ENCODE measurements at regions not wholly inside any gene's neighbourhood (a gene's known extent, or its start where the extent isn't known, plus 50 kb on each side); places are given as distances from the start of the nearest gene placed in this dataset.

DNA sequence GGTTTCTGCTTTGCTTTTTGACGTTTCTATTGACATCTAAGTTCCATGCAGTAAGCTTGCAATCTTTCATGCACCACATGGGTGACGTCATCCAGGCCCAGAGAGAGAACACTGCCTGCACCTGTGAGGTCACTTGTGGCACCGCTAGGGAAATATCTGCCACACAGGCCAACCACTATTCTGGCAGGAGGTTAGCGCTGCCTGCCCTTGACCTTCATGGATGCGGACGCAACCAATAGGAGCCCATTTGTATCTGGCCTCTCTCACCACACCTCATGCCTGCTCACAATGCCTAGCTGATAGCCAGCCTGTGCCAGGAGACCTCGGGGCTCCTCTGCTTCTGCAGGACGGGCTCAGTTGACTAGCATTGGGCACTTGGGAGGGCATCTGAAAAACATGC is 55.8 kb upstream of the PRR23E start:
- no peak for DNase-seq

DNA sequence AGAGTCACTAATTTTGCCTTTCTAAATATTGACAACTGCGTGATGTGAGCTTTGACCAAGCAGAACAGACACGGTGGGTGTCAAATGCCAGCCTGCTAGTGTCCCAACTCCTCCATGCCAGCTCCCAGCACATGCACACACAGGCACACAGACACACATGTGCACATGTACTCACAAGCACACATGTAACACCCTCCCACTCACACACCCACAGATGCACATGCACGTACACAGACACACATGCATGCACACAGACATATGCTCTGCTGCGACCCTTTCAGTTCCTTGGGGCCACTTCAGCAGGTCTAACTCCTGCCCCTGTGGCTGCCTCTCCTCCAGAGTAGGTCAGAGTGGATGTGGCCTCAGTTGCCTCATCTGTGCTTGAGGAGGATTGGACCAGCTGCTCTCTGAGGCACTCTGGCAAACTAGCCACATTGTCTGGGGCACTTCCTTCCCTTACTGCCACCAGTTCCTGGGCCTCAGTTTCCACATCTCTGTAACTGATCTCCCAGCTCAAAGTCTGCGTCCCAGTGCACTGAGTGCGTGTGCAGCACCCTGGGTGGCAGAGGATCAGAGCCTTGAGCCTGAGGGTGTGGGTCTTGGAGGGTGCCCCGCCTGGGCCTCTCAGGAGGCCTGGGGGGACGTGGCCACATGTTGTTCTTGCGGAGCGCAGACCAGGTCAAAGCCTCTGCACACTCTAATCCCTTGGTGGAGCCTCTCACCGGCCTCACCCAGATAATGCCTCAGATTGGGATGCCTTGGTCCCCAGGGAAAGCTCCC is 55.0 kb upstream of the PRR23E start:
- DNase-seq, result no peak

DNA sequence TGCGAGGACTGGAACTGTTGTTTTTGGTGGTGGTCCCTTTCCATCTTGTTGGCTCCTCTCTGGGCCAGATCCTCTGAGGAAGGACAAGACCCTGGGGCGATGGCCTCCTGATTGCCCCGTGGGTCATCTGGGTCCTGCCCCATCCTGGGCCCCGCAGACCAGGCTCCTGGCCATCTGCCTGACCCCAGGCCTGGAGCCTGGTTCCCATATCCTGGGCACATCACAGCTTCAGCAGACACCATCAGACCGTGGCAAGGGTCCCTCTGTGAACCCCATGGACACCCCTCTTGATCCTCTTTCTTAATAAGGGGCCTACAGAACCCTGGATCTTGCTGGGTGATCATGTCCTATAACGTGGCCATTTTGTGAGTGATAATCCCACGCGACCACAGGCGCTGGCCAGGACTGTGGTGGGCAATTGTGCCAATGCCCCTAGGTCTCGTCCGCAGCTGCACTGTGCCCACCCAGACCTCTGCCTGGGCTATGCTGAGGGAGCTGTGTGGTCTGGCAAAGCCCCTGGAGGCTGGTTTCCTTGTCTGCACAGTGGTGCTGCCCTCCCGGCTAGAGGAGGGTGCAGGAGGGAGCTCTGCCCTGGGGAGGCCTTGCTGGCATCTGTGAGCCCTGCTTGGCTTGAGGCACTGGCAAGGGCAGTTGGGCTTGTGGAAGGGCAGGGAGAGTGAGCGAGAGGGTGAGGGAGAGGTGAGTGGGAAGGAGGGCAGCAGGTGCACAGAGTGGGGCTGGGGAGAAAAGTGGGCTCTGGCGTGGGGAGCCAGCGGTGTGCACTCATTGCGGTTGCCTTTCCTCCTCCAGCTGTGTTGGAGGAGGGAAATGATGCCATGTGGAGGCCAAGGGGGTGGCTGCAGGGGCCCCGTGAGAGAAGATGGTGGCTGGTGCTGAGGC is 53.1 kb upstream of the PRR23E start:
- no peak for DNase-seq

DNA sequence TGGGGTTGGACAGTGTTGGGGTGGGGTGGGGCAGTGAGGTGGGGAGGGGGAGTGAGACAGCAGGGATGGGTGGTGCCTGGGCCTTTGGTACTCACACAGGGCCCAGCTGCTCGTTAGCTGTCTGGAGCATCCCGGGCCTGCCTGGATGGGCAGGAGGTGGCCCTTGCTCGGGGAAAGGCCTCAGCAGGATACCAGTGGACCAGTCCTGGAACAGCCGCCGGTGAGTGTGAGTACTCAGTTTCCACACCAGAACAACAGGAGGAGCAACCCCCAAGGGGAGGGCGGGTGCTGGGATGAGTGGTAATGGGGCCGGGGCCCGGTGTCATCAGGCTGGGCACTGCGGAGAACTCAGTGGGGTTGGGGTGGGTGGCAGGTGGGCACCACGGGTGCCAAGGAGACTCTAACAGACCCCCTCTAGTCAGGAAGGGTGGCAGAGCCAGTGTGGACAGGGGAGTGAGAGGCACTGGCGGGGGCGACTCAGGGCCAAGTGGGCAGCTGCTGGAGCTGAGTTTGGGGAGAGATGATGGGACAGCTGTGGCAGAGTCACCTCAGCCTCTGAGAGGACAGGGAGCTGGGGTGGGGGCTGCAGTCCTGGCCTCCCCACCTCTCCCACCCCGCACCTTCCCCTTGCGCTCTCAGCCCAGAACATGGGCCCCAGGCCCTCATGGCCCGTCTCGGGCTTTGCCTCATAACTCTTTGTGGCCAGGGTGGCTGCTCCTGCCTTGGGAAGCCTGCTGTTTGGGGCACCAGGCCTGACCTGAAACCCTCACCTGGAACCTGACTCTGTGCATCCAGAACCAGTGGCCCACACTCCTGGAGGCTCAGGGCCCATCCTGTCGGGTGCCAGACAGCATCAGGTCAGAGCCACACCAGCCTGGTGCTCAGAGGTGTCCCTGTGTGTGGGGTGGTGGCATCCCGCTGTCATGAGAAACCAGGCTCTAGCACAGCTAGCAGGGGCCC is 52.1 kb upstream of the PRR23E start:
- DNase-seq, result no peak

DNA sequence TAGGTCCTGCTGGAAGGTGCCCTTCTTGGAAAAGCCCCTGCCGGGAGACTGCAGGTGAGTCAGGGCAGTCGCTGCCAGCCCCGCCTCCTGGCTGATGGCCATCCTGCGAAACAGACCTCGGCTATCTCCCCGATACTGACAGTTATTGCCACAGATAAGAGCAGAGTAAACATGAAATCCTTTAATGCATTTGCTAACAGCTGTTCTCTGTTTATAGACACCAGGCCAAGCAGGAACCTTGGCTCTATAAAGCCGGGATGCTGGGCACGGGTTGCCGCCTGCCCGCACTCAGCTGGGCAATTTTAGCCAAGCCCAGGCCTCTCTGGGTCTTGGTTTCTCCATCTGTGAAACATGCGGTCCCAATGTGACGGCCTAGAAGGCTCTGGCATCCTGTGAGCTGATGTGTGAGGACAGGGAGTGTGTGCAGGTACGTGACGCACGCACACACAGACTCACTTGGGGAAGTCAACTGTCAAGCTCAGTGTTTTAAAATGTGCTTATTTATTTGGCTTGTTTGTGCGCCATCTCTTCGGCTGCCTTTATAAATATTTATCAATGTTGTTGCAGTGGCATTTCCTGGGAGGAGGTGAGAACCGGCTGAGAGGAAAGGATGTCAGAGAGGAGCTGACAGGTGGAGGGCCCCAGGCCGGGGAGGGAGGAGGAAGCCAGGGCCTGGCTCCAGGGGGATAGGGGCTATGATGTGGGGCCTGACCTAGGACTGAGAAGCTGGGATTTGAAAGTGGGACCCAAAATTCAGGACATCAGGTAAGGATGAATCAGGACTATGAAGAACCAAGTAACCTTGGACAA is 50.8 kb upstream of the PRR23E start:
- DNase-seq, result no peak
